Femur (tissue), 1 donor: ENCODE measurements at regions not wholly inside any gene's neighbourhood (a gene's known extent, or its start where the extent isn't known, plus 50 kb on each side); places are given as distances from the start of the nearest gene placed in this dataset.
"Not testable (repeated sequence)": the region's sequence is repeated elsewhere in the genome, so short reads cannot be mapped to it uniquely, and the experiment has no call there.

Source experiments
- DNase-seq: peaks from one replicate; pipeline ENCODE4 v3.0.0-alpha.2; 2017

DNA sequence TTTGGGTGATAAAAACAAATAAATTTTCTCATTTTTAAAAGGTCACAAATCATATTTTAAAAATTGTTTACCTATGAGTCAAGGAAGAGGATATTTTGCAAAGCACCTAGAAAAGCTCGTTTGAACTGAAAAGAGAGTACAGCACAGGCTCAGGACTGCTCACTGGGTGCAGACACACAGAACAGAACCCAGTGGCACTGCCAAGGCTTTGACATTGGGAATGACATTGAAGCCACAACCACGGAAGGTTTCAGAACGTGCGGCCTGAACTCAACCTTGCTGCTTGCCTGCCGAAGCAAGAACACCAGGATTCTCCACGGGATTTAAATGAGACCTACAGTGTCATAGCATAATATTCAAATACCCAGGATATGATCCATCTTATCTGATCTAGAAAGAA, 597.1 kb upstream of the B3GAT1 start:
- no peak for DNase-seq

DNA sequence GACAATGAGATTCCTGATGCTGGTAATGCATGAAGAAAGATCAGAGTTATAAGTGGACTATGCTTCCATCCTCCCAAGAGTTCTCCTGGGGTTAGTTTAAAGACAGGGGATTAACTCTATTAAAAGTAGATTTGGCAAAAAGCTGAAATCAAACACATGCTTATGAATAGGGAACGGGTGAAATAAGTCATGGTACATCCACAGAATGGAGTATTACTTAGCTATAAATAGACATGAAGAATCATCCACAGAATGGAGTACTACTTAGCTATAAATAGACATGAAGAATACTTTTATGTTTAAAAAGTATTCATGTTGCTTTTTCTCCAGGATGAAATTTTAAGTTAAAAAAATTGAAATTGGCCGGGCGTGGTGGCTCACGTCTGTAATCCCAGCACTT, 596.4 kb upstream of the B3GAT1 start:
- no peak for DNase-seq

DNA sequence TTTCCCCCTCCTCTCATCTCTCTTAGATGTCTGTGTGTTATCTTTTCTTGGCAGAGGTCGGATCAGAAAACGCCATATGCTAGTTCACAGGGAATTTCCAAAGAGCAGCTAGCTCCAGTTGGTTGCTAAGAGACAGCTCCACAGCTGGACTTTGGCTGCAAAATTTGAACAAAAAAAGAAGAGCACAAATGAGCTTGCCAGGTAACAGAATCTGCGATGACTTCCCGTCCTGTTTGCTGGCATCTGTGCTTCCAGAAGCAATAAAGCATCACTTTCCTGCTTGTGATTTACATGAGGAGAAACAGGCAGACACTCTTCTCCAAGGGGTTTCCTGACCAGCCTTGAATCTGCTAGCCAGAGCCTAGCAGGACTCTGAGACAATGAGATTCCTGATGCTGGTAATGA, 596.0 kb upstream of the B3GAT1 start:
- DNase-seq = peak; percentile 59

GRCh38 chr11:135006800-135007199, 594.8 kb upstream of the B3GAT1 start:
- no peak for DNase-seq

DNA sequence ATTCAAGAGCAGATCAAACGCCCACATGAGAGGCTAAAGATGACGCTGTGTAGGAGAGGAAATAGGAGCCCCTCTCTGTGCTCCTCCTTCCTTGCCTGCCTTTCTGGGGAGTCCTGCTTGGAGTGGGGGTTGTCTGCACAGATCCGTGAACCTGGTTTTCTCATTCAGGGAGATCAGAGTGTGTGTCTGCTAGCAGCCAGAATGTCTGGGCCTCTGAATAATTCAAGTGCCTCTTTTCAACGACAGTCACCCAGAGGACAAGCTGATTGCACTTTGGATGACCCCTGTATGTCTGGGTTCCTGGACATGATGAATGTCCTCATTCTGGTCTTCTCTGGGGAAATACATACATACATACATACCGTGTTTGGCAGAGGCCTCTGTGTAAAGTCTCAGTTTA, 592.5 kb upstream of the B3GAT1 start:
- DNase-seq = peak; percentile 48

DNA sequence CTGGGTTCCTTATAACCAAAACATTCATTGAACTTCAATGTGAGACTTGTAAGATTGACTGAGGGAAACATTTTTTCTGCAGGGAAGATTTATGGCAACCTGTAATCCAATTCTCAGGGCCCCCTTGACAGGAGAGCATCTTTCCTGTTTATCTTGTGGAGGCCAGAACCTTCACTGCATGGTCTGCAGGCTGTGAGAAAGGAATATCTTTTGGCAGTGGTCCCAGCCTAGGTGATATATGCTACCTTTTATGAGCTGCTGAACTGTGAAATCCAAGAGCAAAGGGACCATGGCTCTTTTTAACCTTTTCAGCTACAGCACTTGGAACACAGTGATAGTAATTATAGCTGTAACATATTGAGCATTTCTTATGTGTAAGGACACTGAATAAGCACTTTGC, 590.2 kb upstream of the B3GAT1 start:
- no peak for DNase-seq

GRCh38 chr11:135001581-135001980, 589.5 kb upstream of the B3GAT1 start:
- DNase-seq = no peak

- DNase-seq = not testable (repeated sequence)
Observed at GRCh38 chr11:135001065-135001464, 589.0 kb upstream of the B3GAT1 start.

GRCh38 chr11:134999590-134999989, 587.5 kb upstream of the B3GAT1 start:
- DNase-seq = no peak

DNA sequence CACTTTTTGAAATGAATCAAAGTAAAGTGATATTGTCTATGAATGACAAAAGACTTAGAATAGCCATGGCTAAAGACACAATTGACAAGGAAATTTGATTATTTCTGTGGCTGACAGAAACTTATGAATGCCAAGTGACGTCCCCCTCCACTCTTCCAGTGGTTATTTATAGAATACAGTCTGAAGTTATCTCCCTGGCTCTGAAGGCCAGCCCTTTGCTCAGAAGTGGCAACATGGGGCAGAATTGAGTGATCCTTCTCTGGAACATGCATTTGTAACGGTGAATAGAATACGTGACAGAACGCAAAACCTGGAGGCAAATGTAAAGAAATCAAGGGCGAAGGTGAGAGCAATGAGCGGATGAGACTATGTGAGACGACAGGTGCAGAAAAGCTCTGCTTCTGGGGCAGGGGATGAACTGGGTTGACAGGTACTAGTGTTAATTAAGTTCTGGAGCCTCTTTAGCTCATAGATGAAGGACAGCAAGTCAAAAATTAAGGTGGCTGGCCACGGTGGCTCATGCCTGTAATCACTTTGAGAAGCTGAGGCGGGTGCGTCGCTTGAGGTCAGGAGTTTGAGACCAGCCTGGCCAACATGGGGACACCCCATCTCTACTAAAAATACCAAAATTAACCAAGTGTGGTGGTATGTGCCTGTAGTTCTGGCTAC, 585.7 kb upstream of the B3GAT1 start:
- DNase-seq = no peak

GRCh38 chr11:134995741-134996140, 583.7 kb upstream of the B3GAT1 start:
- DNase-seq = no peak

DNA sequence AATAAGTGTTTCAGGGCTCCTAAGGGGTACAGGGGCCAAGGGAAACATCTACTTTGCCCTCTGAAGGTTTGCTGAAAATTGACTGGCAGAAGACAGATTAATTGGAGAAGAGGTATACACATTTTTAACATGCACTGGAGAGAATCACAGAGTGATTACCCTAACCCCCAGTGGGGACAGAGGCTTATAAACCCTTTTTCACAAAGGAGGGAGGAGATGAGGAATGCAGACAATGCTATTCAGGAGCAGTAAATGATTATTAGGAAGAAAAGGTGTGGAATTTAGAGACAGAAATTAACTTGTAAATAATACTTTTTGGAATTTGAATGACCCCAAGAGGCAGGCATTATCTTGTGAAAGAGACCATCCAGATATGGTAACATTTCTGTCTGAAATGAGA, 582.4 kb upstream of the B3GAT1 start:
- no peak for DNase-seq

DNA sequence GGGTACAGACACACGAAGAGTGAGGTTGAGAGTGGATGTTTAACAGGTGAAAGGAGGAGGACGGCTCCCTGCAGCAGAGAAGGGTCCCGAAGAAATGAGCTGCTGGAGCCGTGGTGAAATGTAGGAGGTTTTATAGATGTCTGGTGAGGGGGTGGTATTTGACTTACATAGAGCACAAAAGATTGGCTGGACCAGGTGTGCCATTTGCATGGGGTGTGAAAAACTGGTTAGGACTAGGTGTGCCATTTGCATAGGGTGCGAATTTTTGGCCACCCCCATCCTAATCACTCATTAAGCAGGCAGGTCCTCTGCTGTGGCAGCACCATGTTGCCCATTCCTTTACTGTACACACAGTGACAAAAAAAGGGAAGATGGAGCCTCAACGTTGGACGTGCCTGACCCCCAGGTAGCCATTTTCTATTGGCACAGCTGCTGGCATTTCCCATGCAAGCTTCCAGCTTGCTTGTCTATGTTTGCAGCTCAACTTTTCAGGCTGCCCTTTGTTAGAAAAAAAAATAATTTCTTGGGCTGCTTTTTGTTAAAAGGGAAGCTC, 581.7 kb upstream of the B3GAT1 start:
- no peak for DNase-seq

GRCh38 chr11:134992981-134993380, 580.9 kb upstream of the B3GAT1 start:
- no peak for DNase-seq

GRCh38 chr11:134988495-134988894, 576.5 kb upstream of the B3GAT1 start:
- no peak for DNase-seq

- no peak for DNase-seq
Observed at GRCh38 chr11:134987822-134988221, 575.8 kb upstream of the B3GAT1 start.

GRCh38 chr11:134987223-134987768, 575.3 kb upstream of the B3GAT1 start:
- no peak for DNase-seq

DNA sequence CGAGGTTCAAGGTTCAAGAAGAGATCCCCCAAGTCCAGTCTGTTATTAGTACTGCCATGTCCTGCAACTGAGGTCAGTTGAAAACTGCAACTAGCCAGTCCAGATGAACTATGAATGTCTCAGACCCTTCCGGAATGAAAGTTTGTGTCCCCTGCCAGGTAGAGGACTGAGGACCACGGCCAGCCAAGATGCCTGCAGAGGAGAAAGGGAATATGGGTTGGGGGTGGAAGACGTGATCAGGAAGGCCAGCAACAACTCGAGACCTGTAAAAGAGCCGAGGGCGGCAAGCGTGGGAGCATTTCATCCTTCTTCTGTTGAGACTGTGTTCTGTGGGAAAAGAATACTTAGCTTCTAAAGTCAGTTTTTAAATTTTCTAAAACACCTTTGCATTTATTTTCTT, 572.4 kb upstream of the B3GAT1 start:
- no peak for DNase-seq

- DNase-seq = not testable (repeated sequence)
Observed at GRCh38 chr11:134982432-134982831, 570.4 kb upstream of the B3GAT1 start.

- DNase-seq = no peak
Observed at GRCh38 chr11:134981835-134982234, 569.8 kb upstream of the B3GAT1 start.

DNA sequence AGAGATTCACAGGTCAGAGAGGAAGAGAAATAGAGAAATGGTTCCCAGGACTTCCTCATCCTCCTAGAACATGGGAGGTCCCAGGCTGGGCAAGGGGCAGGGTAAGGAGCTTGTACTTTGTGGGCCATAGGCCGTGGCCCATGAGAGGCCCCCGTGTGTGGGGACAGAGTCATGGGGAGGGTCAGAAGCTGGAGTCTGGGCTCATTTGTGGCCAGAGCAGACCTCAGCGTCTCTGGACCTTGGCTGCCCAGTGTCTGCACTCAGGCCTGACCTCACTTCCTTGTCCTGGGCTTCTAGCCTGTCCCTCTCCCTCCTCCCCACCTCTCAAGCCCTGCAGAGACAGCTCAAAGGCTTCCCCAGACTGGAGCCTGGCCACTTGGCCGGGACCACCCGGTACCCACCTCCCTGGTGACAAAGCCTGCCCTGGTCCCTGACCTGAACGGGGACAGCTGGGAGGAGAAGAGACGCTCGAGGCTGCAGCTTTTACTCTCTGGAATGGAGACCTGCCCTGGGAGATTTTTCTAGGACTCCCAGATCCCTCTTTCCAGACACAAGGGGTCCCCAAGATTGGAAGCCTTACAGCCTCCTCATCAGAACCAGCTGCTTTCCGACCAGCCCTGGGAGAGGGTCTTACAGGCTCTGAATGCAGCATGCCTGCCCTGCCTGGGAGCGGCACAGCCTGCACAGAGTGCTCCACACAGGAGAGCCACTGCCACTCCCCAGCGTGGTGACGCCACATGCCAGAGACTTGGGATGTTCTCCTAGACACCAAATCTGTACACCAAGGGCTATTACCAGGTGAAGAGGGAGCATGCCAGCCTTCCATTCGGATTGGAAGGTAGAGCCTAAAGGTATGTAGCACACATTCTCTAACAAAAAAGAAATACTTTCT, 569.0 kb upstream of the B3GAT1 start:
- DNase-seq = no peak

DNA sequence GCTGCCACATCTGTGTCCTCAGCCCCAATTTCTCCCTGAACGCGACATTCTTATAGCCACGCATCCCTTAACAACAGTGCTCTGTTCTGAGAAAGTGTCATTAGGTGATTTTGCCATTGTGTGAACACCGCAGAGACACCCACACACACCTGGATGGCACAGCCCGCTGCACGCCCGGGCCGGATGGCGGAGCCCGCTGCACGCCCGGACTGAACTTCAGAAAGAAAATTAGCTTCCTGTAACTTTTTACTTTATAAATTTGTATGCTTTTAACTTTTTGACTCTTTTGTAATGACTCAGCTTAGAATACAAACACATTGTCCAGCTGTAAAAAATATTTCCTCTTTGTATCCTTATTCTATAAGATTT, 567.0 kb upstream of the B3GAT1 start:
- DNase-seq = not testable (repeated sequence)

DNA sequence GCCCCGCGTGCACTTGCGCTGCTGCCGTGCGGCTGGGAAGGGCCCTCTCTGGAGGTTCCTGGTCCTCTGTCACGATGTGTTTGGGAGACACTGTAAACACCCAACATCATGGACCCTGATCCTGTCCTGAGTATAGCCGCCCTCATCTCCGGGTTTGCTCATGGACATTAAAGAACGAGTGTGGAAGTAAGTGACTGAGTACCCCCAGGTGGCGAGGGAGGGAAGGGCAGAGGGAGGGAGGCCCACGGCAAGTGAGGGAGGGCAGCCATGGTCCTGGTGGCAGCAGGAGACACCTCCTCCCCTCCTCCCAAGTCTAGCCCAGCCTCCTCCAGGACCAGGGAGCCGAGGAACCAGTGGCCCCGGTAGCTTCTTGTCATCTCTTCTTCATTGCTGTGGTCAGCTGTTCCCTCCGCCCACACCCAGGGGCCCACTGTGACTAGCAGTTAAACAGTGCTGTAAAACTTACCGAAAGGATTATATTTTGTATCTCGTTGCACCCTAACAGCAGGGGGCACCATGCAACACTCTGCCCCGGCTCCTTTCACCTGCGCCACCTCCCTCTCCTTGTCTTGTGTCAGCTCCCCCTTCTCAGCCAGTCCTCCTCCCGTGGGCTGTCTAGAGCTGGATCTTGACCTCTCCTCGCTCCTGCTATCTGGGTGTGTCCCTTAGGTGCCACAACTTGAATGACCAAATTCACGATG, 566.5 kb upstream of the B3GAT1 start:
- DNase-seq = no peak
